Activated CD4-positive, alpha-beta T cell treated with anti-CD3 and anti-CD28 coated beads, Interleukin-2, amount 10 ng/mL, durations not matched to agents 24 days and 14 days (primary cell): ENCODE measurements at regions not wholly inside any gene's neighbourhood (a gene's known extent, or its start where the extent isn't known, plus 50 kb on each side); places are given as distances from the start of the nearest gene placed in this dataset.
"Not testable (repeated sequence)": the region's sequence is repeated elsewhere in the genome, so short reads cannot be mapped to it uniquely, and the experiment has no call there.

ENCODE experiments used
- DNase-seq: peaks from one replicate; pipeline ENCODE4 v3.0.0; 2022
- H3K27ac Mint-ChIP-seq: one replicate; pipeline ENCODE4 v1.8.0; 2022; ENCODE audit warnings: mild to moderate bottlenecking, mixed read lengths
- H3K27me3 Mint-ChIP-seq: one replicate; pipeline ENCODE4 v1.8.0; 2022; ENCODE audit warnings: mixed read lengths
- H3K36me3 Mint-ChIP-seq: one replicate; pipeline ENCODE4 v1.8.0; 2022; ENCODE audit warnings: low read depth, mild to moderate bottlenecking, mixed read lengths
- H3K4me1 Mint-ChIP-seq: one replicate; pipeline ENCODE4 v1.8.0; 2021; ENCODE audit warnings: mixed read lengths
- H3K4me3 Mint-ChIP-seq: one replicate; pipeline ENCODE4 v1.8.0; 2022; ENCODE audit warnings: mild to moderate bottlenecking, moderate library complexity, mixed read lengths
- H3K9me3 Mint-ChIP-seq: one replicate; pipeline ENCODE4 v1.8.0; 2021; ENCODE audit warnings: mixed read lengths
- intact Hi-C: fragments of 100-400 bp; cut with micrococcal nuclease; formaldehyde crosslinking; loops from one replicate; pipeline ENCODE4 v1.15.1; 2023

DNA sequence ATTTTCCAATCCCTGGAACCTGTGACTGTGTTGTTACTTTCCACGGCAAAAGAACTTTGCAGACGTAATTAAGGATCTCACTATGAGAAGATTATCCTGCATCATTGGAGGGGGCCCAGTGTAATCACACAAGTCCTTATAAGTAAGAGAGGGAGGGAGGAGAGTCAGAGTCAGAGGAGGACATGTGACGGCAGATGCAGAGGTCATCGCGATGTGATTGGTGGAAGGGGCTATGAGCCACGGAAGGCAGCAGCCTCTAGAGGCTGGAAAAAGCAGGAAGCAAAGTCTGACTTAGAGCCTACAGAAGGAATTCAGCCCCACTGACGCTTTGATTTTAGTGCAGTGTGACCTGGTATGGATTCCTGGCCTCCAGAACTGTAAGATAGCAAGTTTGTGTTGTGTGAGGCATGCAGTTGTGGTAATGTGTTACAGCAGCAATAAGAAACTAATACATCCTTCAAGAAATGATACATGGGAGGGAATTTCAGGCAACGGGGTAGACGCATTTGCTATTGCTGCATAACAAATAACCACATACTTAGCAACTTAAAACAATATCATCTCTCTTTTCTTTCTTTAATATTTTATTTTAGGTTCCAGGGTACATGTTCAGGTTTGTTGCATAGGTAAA, 112.7 kb upstream of the SERPINE2 start:
- no peaks in the 10 kb centered on the region for H3K4me1 Mint-ChIP-seq
- H3K36me3 Mint-ChIP-seq = no peaks in the 10 kb centered on the region
- no peak for DNase-seq
- H3K27ac Mint-ChIP-seq = no peak overlapping the region
- H3K27me3 Mint-ChIP-seq = peaks cover 2% of the 10 kb centered on the region
- no peaks in the 10 kb centered on the region for H3K9me3 Mint-ChIP-seq
- H3K4me3 Mint-ChIP-seq = no peak overlapping the region
- intact Hi-C loops = no loop called here

DNA sequence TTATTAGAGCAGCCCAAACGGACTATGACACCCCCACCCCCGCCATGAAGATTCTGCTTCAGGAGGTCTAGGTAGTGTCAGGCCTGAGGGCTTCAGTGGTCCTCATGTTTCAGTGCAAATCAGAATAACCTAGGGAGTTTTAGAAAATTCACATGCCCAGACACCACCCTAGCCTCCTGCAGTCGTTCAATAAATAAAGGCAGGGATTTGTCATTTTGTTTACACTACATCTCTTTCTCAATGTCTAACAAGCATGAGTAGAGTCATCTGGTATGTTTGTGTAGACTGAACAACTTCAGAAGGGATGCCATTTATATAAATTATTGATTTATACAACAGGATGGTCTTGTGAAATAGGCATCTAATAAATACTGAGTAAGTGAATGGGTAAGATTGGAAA, 112.1 kb upstream of the SERPINE2 start:
- intact Hi-C loops = no loop called here
- no peak for DNase-seq
- H3K36me3 Mint-ChIP-seq = no peaks in the 10 kb centered on the region
- H3K27ac Mint-ChIP-seq = no peak overlapping the region
- H3K27me3 Mint-ChIP-seq = peaks cover 6% of the 10 kb centered on the region
- no peak overlapping the region for H3K4me3 Mint-ChIP-seq
- no peaks in the 10 kb centered on the region for H3K9me3 Mint-ChIP-seq
- H3K4me1 Mint-ChIP-seq = no peaks in the 10 kb centered on the region

DNA sequence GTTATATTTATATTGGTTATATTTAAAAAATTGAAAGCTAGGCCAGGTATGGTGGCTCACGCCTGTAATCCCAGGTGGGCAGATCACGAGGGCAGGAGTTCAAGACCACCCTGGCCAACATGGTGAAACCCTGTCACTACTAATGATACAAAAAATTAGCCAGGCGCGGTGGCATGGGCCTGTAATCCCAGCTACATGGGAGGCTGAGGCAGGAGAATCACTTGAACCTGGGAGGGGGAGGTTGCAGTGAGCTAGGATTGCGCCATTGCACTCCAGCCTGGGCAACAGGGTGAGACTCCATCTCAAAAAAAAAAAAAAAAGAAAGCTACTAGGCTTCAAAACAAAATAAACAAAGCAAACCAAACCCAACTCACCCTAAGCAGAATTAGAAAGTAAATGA, 109.0 kb upstream of the SERPINE2 start:
- H3K27ac Mint-ChIP-seq, intact Hi-C loops, DNase-seq, H3K4me3 Mint-ChIP-seq, H3K36me3 Mint-ChIP-seq, H3K9me3 Mint-ChIP-seq, H3K4me1 Mint-ChIP-seq: not testable (repeated sequence)
- peaks cover 11% of the 10 kb centered on the region for H3K27me3 Mint-ChIP-seq

DNA sequence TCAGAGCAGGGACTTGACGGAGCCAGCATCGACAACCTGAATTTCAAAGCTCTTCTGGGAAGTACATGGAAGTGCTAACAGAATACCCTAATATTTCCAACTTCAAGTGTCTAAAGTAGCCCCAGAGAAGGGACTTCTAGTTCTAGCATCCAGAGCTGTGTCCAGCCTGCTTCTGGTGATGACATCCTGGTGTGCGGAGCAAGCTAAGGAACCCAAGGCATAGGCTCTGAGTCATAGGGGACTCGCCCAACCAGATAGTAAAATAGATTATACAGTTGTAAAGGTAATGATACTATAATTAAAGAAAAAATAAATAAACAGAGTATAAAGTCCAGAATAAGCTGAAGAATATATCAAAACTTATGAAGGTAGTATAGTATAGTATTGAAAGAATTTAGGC, 108.1 kb upstream of the SERPINE2 start:
- peaks cover 2% of the 10 kb centered on the region for H3K4me1 Mint-ChIP-seq
- no peak overlapping the region for H3K27ac Mint-ChIP-seq
- H3K36me3 Mint-ChIP-seq = no peaks in the 10 kb centered on the region
- peaks cover 16% of the 10 kb centered on the region for H3K27me3 Mint-ChIP-seq
- no peaks in the 10 kb centered on the region for H3K9me3 Mint-ChIP-seq
- intact Hi-C loops = no loop called here
- no peak overlapping the region for H3K4me3 Mint-ChIP-seq
- no peak for DNase-seq

DNA sequence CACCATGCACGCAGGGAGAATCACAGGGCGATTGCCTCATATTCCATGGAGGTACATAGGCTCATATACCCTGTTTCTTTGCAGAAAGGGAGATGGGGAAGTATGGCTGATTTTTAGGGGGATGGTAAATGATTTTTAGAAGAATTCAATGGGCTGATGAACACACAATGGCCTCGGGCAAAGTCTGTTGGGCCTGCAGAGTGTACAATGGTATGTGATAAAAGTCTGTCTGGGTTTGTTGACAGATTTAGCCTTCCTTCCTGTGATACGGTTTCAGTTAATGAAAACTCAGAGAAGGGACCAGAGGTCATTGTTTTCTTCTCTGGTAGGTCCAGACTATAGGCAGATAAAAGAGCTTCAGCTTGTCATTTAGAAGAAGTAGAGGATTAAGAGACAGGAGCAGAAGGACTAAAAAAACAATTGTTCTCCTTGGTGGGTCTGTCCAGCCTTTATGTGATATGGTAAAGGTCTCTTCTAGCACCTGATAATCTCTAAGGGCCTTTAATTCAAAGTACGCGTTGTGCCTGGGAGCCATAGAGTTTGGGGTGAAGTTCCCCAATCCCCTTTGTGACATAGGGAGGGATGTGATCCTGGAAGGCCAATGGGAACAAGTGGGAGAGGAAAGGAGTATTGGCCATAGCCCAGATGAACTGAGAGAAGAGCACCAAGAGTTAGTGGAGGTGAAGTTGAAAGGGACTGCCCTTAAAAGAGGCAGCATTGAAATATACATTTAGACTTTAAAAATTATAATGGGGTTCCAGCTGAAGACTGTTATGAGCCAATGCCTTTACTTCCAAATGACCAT, 107.5 kb upstream of the SERPINE2 start:
- peaks cover 19% of the 10 kb centered on the region for H3K27me3 Mint-ChIP-seq
- no peak overlapping the region for H3K27ac Mint-ChIP-seq
- no peak overlapping the region for H3K4me3 Mint-ChIP-seq
- H3K4me1 Mint-ChIP-seq = peaks cover 2% of the 10 kb centered on the region
- no peaks in the 10 kb centered on the region for H3K36me3 Mint-ChIP-seq
- intact Hi-C loops = no loop called here
- H3K9me3 Mint-ChIP-seq = no peaks in the 10 kb centered on the region
- no peak for DNase-seq

DNA sequence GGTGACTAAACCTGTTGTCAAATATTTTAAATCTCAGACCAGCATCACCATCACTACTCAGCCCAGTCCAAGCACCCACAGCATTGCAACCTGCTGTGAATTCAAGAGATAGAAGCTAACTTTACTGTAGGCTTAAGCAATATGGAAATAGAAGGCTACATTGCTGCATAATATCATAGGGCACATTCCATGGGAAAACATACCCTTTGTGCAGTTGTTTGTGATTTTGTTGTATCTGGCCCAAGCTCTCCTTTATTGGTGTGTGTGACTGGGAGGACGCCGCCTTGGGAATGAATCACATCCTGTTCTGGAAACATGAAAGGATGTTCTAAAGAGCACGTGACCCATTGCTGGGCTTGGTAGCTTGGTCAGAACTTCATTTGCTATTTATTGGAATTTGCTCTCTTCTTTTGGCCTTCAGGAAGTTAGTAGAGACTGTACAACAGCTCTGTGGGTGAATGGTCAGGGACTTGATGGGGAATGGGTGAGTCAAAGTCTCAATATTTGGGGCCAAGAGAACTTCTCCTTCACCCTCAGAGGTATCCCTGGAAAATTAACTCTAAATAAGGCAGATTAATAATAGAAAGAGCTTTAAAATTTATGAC, 106.8 kb upstream of the SERPINE2 start:
- intact Hi-C loops = no loop called here
- Mint-ChIP-seq H3K4me3 (no peak overlapping the region), H3K36me3 (no peaks in the 10 kb centered on the region), H3K27me3 (peaks cover 23% of the 10 kb centered on the region), H3K9me3 (no peaks in the 10 kb centered on the region), H3K27ac (no peak overlapping the region), H3K4me1 (peaks cover 2% of the 10 kb centered on the region)
- no peak for DNase-seq

DNA sequence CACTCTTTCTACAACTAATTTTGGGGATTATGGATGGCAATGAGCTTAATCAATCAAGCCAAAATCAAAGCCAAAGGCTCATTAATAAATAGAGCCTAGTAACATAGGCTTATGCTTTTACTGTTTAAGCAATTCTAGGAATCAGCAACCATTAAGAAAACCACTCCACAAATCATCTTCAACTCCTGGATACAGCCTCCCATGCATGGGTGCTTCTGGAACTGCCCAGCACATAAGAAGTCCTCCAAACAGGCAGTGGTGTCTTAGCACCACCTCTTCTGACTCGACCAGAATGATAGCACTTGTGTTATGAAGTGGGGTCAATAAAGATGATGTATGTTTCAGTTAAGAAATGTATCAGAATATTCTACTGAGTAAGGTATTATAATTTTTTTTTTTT, 104.4 kb upstream of the SERPINE2 start:
- intact Hi-C loops = no loop called here
- Mint-ChIP-seq H3K36me3 (no peaks in the 10 kb centered on the region), H3K9me3 (no peaks in the 10 kb centered on the region), H3K4me1 (peaks cover 2% of the 10 kb centered on the region), H3K4me3 (no peak overlapping the region), H3K27ac (no peak overlapping the region), H3K27me3 (peaks cover 25% of the 10 kb centered on the region)
- DNase-seq = no peak

DNA sequence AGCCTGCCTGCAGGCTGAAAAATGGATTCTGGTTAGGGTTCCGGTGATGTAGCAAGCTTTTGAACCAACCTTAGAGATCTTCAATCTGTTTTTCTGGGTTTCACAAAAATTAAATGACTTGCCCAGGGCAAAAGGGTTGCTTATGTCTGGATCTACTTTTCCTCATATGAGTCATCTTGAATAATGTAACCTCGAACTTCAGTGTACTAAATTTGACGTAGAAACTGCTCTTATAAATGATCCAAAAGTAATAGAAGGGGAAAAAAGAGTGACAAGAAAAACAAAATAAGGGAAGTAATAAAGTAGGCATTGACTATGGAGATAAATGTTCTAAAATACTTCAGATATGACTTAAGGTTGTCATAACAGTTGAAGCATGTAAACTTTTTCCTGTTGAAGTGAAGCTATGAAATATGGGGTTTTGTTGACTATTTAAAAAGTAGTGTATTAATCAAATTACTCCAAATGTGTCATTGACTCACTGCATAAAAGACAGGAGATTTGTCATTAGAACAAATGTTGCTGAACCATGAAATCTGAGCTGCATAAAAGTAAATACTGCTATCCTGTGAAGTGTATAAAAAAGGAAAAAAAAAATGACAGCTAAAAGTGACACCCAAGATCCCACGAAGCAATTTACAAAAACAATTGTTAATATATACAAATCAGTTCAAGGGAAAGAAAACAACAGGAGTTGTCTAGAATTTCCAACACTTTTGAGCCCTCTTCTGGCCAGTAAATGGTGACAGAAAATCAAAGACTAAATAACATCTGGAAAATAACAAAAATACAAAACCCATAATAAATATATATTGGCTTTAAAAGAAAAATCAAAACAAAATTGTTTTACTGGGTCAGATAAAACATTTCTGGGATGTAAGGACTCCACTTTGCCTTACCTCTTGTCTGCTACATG, 103.6 kb upstream of the SERPINE2 start:
- Mint-ChIP-seq H3K27me3 (peaks cover 25% of the 10 kb centered on the region), H3K27ac (no peak overlapping the region), H3K4me1 (peaks cover 2% of the 10 kb centered on the region), H3K36me3 (no peaks in the 10 kb centered on the region), H3K4me3 (no peak overlapping the region), H3K9me3 (no peaks in the 10 kb centered on the region)
- no peak for DNase-seq
- intact Hi-C loops = no loop called here

DNA sequence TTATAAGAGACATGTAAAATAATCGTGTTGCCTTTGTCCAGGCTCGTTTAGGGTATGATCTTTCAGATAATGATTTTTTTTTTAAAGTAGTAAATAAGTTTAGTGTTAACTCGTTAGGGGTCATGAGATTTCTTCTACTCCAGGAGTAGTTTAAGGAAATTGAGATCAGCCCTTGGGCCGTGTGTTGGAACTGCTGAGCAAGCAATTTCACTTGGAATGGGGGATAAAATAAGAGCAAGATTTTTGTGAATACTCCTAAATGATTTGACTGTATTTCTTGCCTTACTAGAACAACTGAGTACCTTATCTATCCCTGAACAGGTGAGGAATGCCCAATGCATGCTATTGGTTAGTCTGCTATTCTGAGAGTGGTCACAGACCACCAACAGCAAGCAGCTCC, 102.2 kb upstream of the SERPINE2 start:
- Mint-ChIP-seq H3K27me3 (peaks cover 25% of the 10 kb centered on the region), H3K4me1 (peaks cover 2% of the 10 kb centered on the region), H3K36me3 (no peaks in the 10 kb centered on the region), H3K9me3 (no peaks in the 10 kb centered on the region), H3K27ac (no peak overlapping the region), H3K4me3 (no peak overlapping the region)
- no peak for DNase-seq
- intact Hi-C loops = no loop called here

DNA sequence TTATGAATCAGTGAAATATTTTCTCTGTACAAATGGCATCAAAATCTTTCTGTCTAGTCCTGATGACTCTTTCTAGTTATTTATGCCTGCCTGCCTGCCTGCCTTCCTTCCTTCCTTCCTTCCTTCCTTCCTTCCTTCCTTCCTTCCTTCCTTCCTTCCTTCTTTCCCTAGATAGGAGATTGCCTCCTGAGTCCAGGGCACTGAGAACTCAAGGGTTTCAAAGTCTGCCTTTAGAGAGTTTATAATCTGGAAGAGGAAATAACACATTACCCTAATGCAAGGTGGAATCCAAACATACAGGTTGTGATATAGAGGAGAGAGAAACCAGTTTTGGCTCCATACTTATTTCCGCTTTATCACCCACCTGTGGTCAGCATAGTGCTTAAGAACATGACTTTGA, 98.1 kb upstream of the SERPINE2 start:
- DNase-seq = no peak
- Mint-ChIP-seq H3K36me3 (no peaks in the 10 kb centered on the region), H3K27me3 (peaks cover 14% of the 10 kb centered on the region), H3K4me1 (no peaks in the 10 kb centered on the region), H3K4me3 (no peak overlapping the region), H3K9me3 (no peaks in the 10 kb centered on the region), H3K27ac (no peak overlapping the region)
- intact Hi-C loops = no loop called here

DNA sequence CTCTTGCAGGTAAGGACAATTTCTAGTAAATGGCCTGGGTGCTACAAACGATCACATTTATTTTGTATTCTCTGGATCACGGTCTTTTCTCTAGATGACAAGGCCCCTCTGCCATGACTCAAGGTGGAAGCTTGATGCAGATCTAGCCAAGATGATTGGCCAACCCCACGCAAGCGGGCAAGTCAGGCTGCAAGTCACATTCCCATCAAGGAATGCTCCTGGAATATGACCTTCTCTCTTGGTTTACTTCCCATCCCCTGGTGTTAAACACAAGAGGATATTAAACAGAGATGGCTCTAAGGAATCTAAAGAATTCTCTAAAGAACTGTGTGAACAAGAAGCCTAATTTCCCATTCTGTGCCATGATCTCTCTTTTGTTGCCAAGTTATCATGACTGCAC, 97.3 kb upstream of the SERPINE2 start:
- Mint-ChIP-seq H3K9me3 (no peaks in the 10 kb centered on the region), H3K27ac (no peak overlapping the region), H3K4me3 (no peak overlapping the region), H3K36me3 (no peaks in the 10 kb centered on the region), H3K4me1 (no peaks in the 10 kb centered on the region), H3K27me3 (peaks cover 12% of the 10 kb centered on the region)
- intact Hi-C loops = no loop called here
- DNase-seq = no peak

DNA sequence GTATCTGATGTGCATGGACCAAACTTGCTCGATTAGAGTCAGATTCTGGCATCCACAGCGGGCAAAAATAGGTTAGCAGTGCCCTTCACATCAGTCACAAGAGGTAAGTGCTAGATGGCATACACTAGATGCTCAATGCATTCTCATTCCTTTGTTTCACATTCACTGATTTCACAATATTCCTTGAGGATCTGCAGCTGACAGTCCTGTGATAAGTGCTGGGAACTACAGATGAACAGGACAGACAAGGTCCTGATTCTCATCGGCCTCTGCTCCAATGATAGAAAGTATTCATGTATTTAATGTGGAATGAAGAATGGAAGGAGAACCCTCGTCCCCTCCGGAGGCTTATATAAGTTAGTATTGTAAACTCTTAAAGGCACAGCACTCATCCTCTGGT, 96.8 kb upstream of the SERPINE2 start:
- DNase-seq = no peak
- H3K4me1 Mint-ChIP-seq = no peaks in the 10 kb centered on the region
- no peak overlapping the region for H3K4me3 Mint-ChIP-seq
- no peaks in the 10 kb centered on the region for H3K9me3 Mint-ChIP-seq
- intact Hi-C loops = no loop called here
- peaks cover 9% of the 10 kb centered on the region for H3K27me3 Mint-ChIP-seq
- H3K27ac Mint-ChIP-seq = no peak overlapping the region
- no peaks in the 10 kb centered on the region for H3K36me3 Mint-ChIP-seq

DNA sequence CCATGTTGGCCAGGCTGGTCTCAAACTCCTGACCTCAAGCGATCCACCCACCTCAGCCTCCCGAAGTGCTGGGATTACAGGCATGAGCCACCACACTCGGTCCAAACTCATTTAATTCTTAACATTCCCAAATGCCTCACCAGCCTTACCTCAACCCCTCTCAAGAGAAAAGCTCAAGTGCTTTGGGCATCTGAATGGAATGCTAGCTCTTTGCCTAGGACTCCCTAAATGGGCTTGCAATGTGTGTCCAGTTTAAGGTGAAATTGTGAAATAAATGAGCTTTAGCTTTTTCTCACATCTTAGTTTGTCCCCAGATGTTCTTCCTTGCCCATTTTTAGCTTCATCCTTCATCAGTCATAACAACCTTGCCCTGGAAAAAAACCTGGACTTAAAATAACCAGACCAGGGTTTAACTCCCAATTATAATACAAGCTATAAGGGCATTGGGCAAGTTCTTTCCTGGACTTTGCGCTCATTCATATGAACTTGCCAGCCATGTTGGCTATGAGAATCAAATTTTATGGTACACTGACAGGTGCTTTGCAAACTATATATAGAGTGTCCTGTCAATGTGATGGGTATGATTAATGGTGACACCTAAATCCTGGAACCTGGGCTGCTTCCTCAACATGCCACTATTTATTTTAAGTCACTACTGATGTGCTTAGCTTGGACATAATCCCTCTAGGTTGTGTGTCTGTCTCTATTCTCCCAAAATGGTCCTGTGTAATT, 95.1 kb upstream of the SERPINE2 start:
- intact Hi-C loops = no loop called here
- Mint-ChIP-seq H3K4me3 (no peak overlapping the region), H3K4me1 (no peaks in the 10 kb centered on the region), H3K27me3 (peaks cover 11% of the 10 kb centered on the region), H3K9me3 (no peaks in the 10 kb centered on the region), H3K27ac (no peak overlapping the region), H3K36me3 (no peaks in the 10 kb centered on the region)
- no peak for DNase-seq
